K562 (cell line): ENCODE measurements at regions not wholly inside any gene's neighbourhood (a gene's known extent, or its start where the extent isn't known, plus 50 kb on each side); places are given as distances from the start of the nearest gene placed in this dataset.

Source experiments
- ATAC-seq: fragments of 200-7000 bp; cut with Tn5 transposase; 3 replicates; pipeline ENCODE4 v1.9.1; 2020; ENCODE audit warnings: moderate library complexity
- BruUV-seq: library from RNA; stranded (reverse); fragments of 400-500 nt; replicated peaks from 2 replicates; lab custom pipeline; 2021; lab: Mats Ljungman, UMichigan
- CTCF ChIA-PET: fragments of 300-600 bp; formaldehyde crosslinking; extraction: SDS; loops from one replicate; lab custom pipeline; 2021; ENCODE audit warnings: low intra/inter-chr PET ratio; lab: Yijun Ruan, JAX
- POLR2A ChIA-PET: fragments of 300-600, 350-650 bp; sonication (Branson Sonifier 250); formaldehyde crosslinking; extraction: SDS; loops from one replicate; lab custom pipeline; 2021; ENCODE audit warnings: antibody characterized with exemption, inconsistent platforms; lab: Yijun Ruan, JAX
- DNase-seq, 4 experiments: peaks; one replicate each; pipeline versions ENCODE4 v3.0.0 to v3.0.0-alpha.2; 2011 to 2018; ENCODE audit warnings: low spot score in 3 of 4, mixed read lengths in 3 of 4; ENCODE audit errors: extremely low read depth in 1 of 4
- FAIRE-seq: peaks from 2 replicates; lab custom pipeline; 2011; peaks lifted over from hg19 to GRCh38; lab: Jason Lieb, UNC
- H2AFZ ChIP-seq: 2 replicates; pipeline ENCODE4 v1.6.0; 2011; ENCODE audit warnings: low read depth, low read length, control low read depth, inconsistent platforms
- H3K27ac ChIP-seq: fragments of 200-600 bp; 3 replicates; pipeline ENCODE4 v1.8.0; 2011; ENCODE audit warnings: low read depth, mild to moderate bottlenecking, control low read depth, inconsistent platforms, low read length, moderate library complexity, mixed read lengths; ENCODE audit errors: extremely low read depth
- H3K27me3 ChIP-seq, 2 experiments: fragments of 300-600 bp in 1 of 2; 2 replicates in 1 of 2; 3 replicates in 1 of 2; pipeline versions ENCODE4 v1.6.0 to v1.8.0; 2011; ENCODE audit warnings: inconsistent platforms in 2 of 2, low read length in 2 of 2, mild to moderate bottlenecking in 1 of 2, mixed read lengths in 1 of 2, moderate library complexity in 1 of 2; ENCODE audit not compliant: control insufficient read depth in 2 of 2, insufficient read depth in 2 of 2
- H3K36me3 ChIP-seq: fragments of 300-600 bp; 3 replicates; pipeline ENCODE4 v1.8.0; 2011; ENCODE audit warnings: mild to moderate bottlenecking, low read length, inconsistent platforms; ENCODE audit not compliant: control insufficient read depth, insufficient read depth
- H3K4me1 ChIP-seq, 2 experiments: fragments of 200-600 bp in 1 of 2; replicated peaks in 1 of 2; 2 replicates in 1 of 2; 3 replicates in 1 of 2; pipeline versions ENCODE4 v1.5.1 to v1.8.0; 2011; ENCODE audit warnings: inconsistent platforms in 2 of 2, low read length in 2 of 2, mild to moderate bottlenecking in 1 of 2, mixed read lengths in 1 of 2, moderate library complexity in 1 of 2; ENCODE audit not compliant: control insufficient read depth in 2 of 2, insufficient read depth in 2 of 2
- H3K4me2 ChIP-seq: 2 replicates; pipeline ENCODE4 v1.6.1; 2011; ENCODE audit warnings: low read length, control low read depth, inconsistent platforms, mixed read lengths; ENCODE audit not compliant: insufficient read depth
- H3K4me3 ChIP-seq: fragments of 200-600 bp; sonication (generic), shearing (Covaris generic); 2 replicates; pipeline ENCODE4 v1.5.1; 2016; ENCODE audit warnings: control low read depth, inconsistent platforms
- H3K79me2 ChIP-seq: fragments of 200-600 bp; 3 replicates; pipeline ENCODE4 v1.8.0; 2011; ENCODE audit warnings: low read length, inconsistent platforms; ENCODE audit not compliant: control insufficient read depth, insufficient read depth
- H3K9ac ChIP-seq, 2 experiments: 2 replicates each; pipeline versions ENCODE4 v1.6.0 to v1.6.1; 2011; ENCODE audit warnings: low read depth in 2 of 2, low read length in 2 of 2, control low read depth in 1 of 2, inconsistent platforms in 1 of 2, mild to moderate bottlenecking in 1 of 2, mixed read lengths in 1 of 2; ENCODE audit not compliant: insufficient read depth in 1 of 2
- H3K9me1 ChIP-seq: one replicate; pipeline ENCODE4 v1.6.0; 2011; ENCODE audit warnings: inconsistent platforms, mild to moderate bottlenecking, low read length, moderate library complexity; ENCODE audit not compliant: control insufficient read depth, insufficient read depth
- H3K9me3 ChIP-seq: replicated peaks from 2 replicates; pipeline ENCODE4 v1.5.1; 2011; ENCODE audit warnings: low read depth, low read length, inconsistent platforms; ENCODE audit not compliant: control insufficient read depth, insufficient read depth
- H4K20me1 ChIP-seq: replicated peaks from 2 replicates; pipeline ENCODE4 v1.6.1; 2011; ENCODE audit warnings: low read length, inconsistent platforms, mixed read lengths; ENCODE audit not compliant: control insufficient read depth, insufficient read depth
- HNRNPK ChIP-seq: fragments of 200-400 bp; formaldehyde crosslinking; IDR thresholded peaks from one replicate; pipeline ENCODE4 v1.6.1; 2018; ENCODE audit warnings: mild to moderate bottlenecking, low read depth, low read length; ENCODE audit not compliant: poor library complexity, severe bottlenecking
- RBBP5 ChIP-seq: fragments of 200-600 bp; sonication (generic); IDR thresholded peaks from 2 replicates; pipeline ENCODE4 v1.6.1; 2012; ENCODE audit warnings: borderline replicate concordance, mild to moderate bottlenecking, low read length, control low read depth, inconsistent platforms; ENCODE audit not compliant: insufficient read depth, poor library complexity, severe bottlenecking
- WGBS: fragments of 100-300 bp; shearing (Covaris generic); methylation state at CpG from one replicate; pipeline ENCODE4 v1.1.6; 2016; ENCODE audit warnings: low coverage, mixed read lengths; ENCODE audit not compliant: insufficient coverage; ENCODE audit errors: missing lambda C conversion rate; 5-methylcytosine and 5-hydroxymethylcytosine counted together
- in situ Hi-C: fragments of 300-500 bp; cut with MboI; formaldehyde crosslinking; loops from 4 replicates; pipeline ENCODE4 v1.15.0; 2018; ENCODE audit warnings: inconsistent platforms, mixed read lengths
- intact Hi-C: fragments of 100-400 bp; cut with micrococcal nuclease; formaldehyde crosslinking; loops from 2 replicates; pipeline ENCODE4 v1.14.2; 2022
- TF ChIP-seq, protein P1 (sequence below), 2 experiments: fragments of 450-650 bp in 1 of 2; sonication (generic) in 1 of 2; formaldehyde crosslinking; conservative IDR thresholded peaks; 2 replicates each; pipeline versions ENCODE4 v1.4.0 to v1.8.1; 2020 to 2022; ENCODE audit warnings: mild to moderate bottlenecking in 1 of 2, missing genetic modification reagents in 1 of 2
- TF ChIP-seq, protein P2 (sequence below): IDR thresholded peaks from 2 replicates; pipeline ENCODE4 v1.6.1; 2011; ENCODE audit not compliant: insufficient read length; ENCODE audit errors: extremely low read depth
- TF ChIP-seq, protein P3 (sequence below): IDR thresholded peaks from 2 replicates; pipeline ENCODE4 v1.6.1; 2016; ENCODE audit warnings: missing genetic modification characterization, missing compliant biosample characterization

DNA sequence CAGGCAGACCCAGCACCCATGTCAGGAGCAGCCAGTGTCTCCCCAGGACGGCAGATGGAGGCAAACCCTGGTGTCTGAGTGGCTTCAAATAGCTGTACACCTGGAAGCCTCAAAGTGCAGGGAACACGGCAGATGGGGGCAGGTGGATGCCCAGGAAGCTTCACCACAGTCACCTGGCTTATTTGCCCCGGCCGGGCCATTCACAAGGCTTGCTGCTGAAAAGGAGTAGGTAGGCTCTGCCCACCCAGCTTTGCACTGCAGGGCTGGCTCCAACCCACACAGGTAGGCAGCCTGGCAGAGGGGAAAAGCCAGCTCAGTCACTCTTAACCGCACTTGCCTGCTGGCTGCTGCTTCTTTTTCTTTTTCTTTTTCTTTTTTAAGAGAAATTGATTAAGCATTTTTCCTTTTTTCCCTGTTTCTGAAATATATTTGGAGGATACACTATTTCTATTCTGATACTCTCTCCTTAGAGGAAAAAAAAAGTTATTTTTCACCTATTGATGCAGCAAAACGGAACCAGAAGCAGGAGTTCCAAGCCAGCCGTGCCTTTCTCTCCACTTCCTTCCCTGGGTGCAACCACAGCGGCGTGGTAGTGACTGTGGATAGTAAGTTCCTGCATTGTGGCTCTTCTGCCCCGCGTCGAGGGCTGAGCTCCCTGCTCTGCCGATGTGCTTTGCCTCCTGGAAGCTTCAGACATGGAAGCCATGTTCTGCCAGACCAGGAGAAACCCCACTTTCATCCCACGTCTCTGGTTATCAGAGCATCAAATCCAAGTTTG, 118.3 kb downstream of the KLF6 start:
- ChIA-PET POLR2A (interaction anchor here (0.5 to 3.0 kb wide), 4 partner anchors 10 to 493 kb away, joined by 3 to 12 read pairs (median 3); partner anchors contain the start of gene KLF6), CTCF (no interaction called here)
- peaks cover 41 to 51% of the 10 kb centered on the region in 2 experiments for H3K4me1 ChIP-seq
- FAIRE-seq (no peak), ATAC-seq (no peak), DNase-seq (no peak)
- 72% methylated on average over 11 of the region's 14 CpGs for WGBS
- peak overlapping the region in 1 of 2 experiments; percentile 60; a peak in 2 of 4 replicates for H3K9ac ChIP-seq
- H2AFZ ChIP-seq, result peak overlapping the region; percentile 74; the same call in 1 of the 2 replicates
- no peaks in the 10 kb centered on the region for H3K79me2 ChIP-seq
- H3K9me3 ChIP-seq, result no peaks in the 10 kb centered on the region
- peaks cover 3% of the 10 kb centered on the region for H3K9me1 ChIP-seq
- no peaks in the 10 kb centered on the region for H3K27me3 ChIP-seq
- peak overlapping the region; percentile 75; the same call in 1 of the 3 replicates for H3K27ac ChIP-seq
- in situ Hi-C loops, result no loop called here
- H3K36me3 ChIP-seq, result no peaks in the 10 kb centered on the region
- intact Hi-C loops, result loop anchor here (5.0 to 10.0 kb wide), 2 partner anchors 116 to 348 kb away; no protein-coding TSS in a partner anchor
- BruUV-seq, result no TSS peak
- peak overlapping the region; percentile 72; the same call in 1 of the 2 replicates for H3K4me2 ChIP-seq
- no peak overlapping the region for H3K4me3 ChIP-seq
- no peaks in the 10 kb centered on the region for H4K20me1 ChIP-seq
- TF ChIP-seq, protein P1, sequence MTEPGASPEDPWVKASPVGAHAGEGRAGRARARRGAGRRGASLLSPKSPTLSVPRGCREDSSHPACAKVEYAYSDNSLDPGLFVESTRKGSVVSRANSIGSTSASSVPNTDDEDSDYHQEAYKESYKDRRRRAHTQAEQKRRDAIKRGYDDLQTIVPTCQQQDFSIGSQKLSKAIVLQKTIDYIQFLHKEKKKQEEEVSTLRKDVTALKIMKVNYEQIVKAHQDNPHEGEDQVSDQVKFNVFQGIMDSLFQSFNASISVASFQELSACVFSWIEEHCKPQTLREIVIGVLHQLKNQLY (CRISPR knock-in tag; conservative IDR thresholded peaks at IDR 0.05), result no peak
- TF ChIP-seq, protein P2, sequence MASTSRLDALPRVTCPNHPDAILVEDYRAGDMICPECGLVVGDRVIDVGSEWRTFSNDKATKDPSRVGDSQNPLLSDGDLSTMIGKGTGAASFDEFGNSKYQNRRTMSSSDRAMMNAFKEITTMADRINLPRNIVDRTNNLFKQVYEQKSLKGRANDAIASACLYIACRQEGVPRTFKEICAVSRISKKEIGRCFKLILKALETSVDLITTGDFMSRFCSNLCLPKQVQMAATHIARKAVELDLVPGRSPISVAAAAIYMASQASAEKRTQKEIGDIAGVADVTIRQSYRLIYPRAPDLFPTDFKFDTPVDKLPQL, result no peak
- TF ChIP-seq HNRNPK (no peak), RBBP5 (no peak)
- TF ChIP-seq, protein P3, sequence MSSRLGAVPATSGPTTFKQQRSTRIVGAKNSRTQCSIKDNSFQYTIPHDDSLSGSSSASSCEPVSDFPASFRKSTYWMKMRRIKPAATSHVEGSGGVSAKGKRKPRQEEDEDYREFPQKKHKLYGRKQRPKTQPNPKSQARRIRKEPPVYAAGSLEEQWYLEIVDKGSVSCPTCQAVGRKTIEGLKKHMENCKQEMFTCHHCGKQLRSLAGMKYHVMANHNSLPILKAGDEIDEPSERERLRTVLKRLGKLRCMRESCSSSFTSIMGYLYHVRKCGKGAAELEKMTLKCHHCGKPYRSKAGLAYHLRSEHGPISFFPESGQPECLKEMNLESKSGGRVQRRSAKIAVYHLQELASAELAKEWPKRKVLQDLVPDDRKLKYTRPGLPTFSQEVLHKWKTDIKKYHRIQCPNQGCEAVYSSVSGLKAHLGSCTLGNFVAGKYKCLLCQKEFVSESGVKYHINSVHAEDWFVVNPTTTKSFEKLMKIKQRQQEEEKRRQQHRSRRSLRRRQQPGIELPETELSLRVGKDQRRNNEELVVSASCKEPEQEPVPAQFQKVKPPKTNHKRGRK (tag), result 0 out of 2 replicates have a peak, but pooled peaks have one; percentile 19
